ENCODE measurements at regions not wholly inside any gene's neighbourhood (a gene's known extent, or its start where the extent isn't known, plus 50 kb on each side); places are given as distances from the start of the nearest gene placed in this dataset.

DNA sequence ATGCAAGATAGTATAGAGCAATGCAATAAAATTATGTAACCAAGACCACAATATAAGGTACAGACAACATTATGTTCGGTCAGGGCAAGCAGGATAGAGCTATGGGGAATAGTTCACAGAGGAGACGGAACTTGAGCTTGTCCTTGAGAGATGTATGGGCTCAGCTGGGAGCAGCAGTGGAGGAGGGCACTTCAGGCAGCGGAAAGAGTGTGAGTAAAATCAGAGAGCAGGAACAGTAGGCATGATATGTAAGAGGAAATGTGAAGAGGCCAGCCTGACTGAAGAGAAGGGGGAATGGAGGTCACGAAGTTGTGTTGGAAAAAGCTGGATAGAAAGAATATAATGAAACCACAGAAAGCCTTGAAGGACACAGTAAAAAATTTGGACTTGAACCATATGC, 217.2 kb upstream of the NOCT start:
- H3K36me3 ChIP-seq: no peaks in the 10 kb centered on the region
- no peaks in the 10 kb centered on the region for H3K9me3 ChIP-seq
- no peak overlapping the region for H3K27ac ChIP-seq
- TF ChIP-seq POLR2A (IDR thresholded peaks at IDR 0.05) (no peak), POLR2AphosphoS5 (IDR thresholded peaks at IDR 0.05) (no peak)
- TF ChIP-seq, protein P1, sequence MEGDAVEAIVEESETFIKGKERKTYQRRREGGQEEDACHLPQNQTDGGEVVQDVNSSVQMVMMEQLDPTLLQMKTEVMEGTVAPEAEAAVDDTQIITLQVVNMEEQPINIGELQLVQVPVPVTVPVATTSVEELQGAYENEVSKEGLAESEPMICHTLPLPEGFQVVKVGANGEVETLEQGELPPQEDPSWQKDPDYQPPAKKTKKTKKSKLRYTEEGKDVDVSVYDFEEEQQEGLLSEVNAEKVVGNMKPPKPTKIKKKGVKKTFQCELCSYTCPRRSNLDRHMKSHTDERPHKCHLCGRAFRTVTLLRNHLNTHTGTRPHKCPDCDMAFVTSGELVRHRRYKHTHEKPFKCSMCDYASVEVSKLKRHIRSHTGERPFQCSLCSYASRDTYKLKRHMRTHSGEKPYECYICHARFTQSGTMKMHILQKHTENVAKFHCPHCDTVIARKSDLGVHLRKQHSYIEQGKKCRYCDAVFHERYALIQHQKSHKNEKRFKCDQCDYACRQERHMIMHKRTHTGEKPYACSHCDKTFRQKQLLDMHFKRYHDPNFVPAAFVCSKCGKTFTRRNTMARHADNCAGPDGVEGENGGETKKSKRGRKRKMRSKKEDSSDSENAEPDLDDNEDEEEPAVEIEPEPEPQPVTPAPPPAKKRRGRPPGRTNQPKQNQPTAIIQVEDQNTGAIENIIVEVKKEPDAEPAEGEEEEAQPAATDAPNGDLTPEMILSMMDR (IDR thresholded peaks at IDR 0.05 in 8 of 11, conservative IDR thresholded peaks at IDR 0.05 in 3 of 11): no peak
- no peak for DNase-seq
- H3K4me3 ChIP-seq: no peak overlapping the region
- WGBS, 5 donors: 55 to 72% (median 62%) methylated on average over 4 of the region's 4 CpGs
- H3K4me1 ChIP-seq: no peaks in the 10 kb centered on the region
- intact Hi-C loops (cut with DNase I; ENCODE audit: low total_unique reads): no loop called here
- H3K27me3 ChIP-seq (replicated peaks in 1 of 7): peaks cover 0 to 2% (median 0%) of the 10 kb centered on the region in 7 donors

DNA sequence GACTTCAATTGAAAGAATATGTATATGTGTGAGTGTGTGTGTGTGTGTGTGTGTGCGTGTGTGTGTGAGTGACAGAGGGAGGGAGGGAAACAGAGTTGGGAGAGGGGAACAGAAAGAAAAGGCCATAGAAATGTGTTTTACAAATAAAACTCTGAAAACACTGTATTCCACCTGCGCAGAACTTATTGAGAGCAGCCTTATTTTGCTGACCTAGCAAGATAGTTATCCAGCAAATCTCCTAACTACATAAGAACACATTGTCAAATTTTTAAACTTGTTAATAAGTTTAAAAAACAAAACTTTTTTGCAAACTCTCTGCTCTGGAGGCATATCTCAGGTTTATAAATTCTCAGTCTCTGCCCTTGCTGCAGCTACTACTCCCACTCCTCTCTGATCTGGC, 217.9 kb upstream of the NOCT start:
- 89 to 96% (median 92%) methylated on average over 2 of the region's 2 CpGs for WGBS, 5 donors

DNA sequence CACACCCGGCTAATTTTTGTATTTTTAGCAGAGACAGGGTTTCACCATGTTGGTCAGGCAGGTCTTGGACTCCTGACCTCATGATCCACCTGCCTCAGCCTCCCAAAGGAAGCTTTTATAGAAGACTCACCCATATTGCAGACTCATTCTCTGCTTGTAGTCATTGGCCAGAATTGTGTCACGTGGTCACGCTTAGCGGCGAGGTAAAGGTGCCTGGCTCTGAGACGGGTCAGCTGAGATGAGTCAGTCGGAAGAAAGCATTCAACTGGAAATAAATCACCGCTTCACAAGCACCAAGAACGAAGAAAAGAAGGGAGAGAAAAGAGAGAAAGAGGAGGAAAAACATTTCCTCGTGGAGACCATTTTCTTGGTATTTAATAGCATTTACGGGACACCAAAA, 218.8 kb upstream of the NOCT start:
- Histone ChIP-seq H3K27me3 (replicated peaks in 1 of 7) (no peaks in the 10 kb centered on the region), H3K9me3 (no peaks in the 10 kb centered on the region), H3K4me3 (no peak overlapping the region), H3K36me3 (no peaks in the 10 kb centered on the region), H3K27ac (no peak overlapping the region), H3K4me1 (no peaks in the 10 kb centered on the region)
- TF ChIP-seq, protein P1 (IDR thresholded peaks at IDR 0.05 in 8 of 11, conservative IDR thresholded peaks at IDR 0.05 in 3 of 11): no peak
- no peak for TF ChIP-seq POLR2A (IDR thresholded peaks at IDR 0.05)
- no peak for TF ChIP-seq POLR2AphosphoS5 (IDR thresholded peaks at IDR 0.05)
- WGBS, 5 donors: 86 to 94% (median 92%) methylated on average over 11 of the region's 11 CpGs
- DNase-seq: no peak
- intact Hi-C loops (cut with DNase I; ENCODE audit: low total_unique reads): no loop called here

More for the DNA sequence above, 217.9 kb upstream of the NOCT start:
- intact Hi-C loops (cut with DNase I; ENCODE audit: low total_unique reads): no loop called here
- Histone ChIP-seq H3K9me3 (no peaks in the 10 kb centered on the region), H3K27ac (no peak overlapping the region), H3K36me3 (no peaks in the 10 kb centered on the region), H3K4me3 (no peak overlapping the region), H3K4me1 (no peaks in the 10 kb centered on the region), H3K27me3 (replicated peaks in 1 of 7) (no peaks in the 10 kb centered on the region)
- no peak for DNase-seq
- TF ChIP-seq, protein P1 (IDR thresholded peaks at IDR 0.05 in 8 of 11, conservative IDR thresholded peaks at IDR 0.05 in 3 of 11): no peak

DNA sequence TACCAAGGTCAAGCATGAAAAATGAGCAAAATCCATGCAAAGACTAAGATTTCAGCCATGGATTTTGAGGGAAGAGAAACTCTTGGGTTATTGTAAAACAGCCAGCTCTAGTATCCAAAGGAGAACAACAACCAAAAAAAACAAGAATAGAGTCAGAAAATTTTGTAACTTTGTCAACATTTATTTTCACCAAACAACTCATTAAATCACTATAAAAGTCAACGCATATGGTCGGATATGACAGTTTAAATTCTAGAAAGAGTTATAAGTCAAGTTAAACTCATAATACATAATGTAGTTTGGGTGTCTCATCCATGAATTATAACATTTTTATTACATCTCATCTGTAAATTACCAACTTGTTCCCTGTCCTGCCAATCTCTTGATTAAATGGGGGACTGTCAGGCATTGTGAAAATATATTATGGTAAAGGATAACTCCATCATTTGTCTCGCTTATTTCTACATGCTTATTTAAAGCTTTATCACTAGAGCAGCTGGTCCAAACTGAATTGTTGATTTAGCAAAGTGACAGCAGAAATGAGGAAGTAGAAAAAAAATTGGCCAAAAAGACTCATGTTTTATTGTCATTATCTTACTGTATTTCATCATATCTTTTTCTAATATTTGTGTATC, 224.8 kb upstream of the NOCT start:
- 74 to 83% (median 76%) methylated on average over 3 of the region's 3 CpGs for WGBS, 5 donors
- no peak for DNase-seq
- Histone ChIP-seq H3K4me1 (no peaks in the 10 kb centered on the region), H3K27me3 (replicated peaks in 1 of 7) (no peaks in the 10 kb centered on the region), H3K27ac (no peak overlapping the region), H3K36me3 (no peaks in the 10 kb centered on the region), H3K9me3 (no peaks in the 10 kb centered on the region), H3K4me3 (no peak overlapping the region)
- intact Hi-C loops (cut with DNase I; ENCODE audit: low total_unique reads): no loop called here
- TF ChIP-seq POLR2AphosphoS5 (IDR thresholded peaks at IDR 0.05) (no peak), POLR2A (IDR thresholded peaks at IDR 0.05) (no peak)
- TF ChIP-seq, protein P1 (IDR thresholded peaks at IDR 0.05 in 8 of 11, conservative IDR thresholded peaks at IDR 0.05 in 3 of 11): no peak
